SK-N-SH treated with all-trans-retinoic acid at 6 μM for 48 hours (cell line): ENCODE measurements at regions not wholly inside any gene's neighbourhood (a gene's known extent, or its start where the extent isn't known, plus 50 kb on each side); places are given as distances from the start of the nearest gene placed in this dataset.

Experiments
- POU6F1 ChIP-seq: fragments of 250-450 bp; sonication (Bioruptor Pico); IDR thresholded peaks from 2 replicates; pipeline ENCODE4 v1.8.0; 2021; ENCODE audit warnings: low read depth, mild to moderate bottlenecking, moderate library complexity, borderline replicate concordance
- RARB ChIP-seq: fragments of 250-450 bp; sonication (Bioruptor Pico); IDR thresholded peaks from 2 replicates; pipeline ENCODE4 v1.8.0; 2021; ENCODE audit warnings: mild to moderate bottlenecking, moderate library complexity
- ZFP3 ChIP-seq: fragments of 250-450 bp; sonication (Bioruptor Pico); IDR thresholded peaks from 2 replicates; pipeline ENCODE4 v1.5.0; 2020; ENCODE audit warnings: mild to moderate bottlenecking, moderate library complexity
- ZNF70 ChIP-seq: fragments of 450-650 bp; formaldehyde crosslinking; IDR thresholded peaks from 2 replicates; pipeline ENCODE4 v1.5.0; 2020; ENCODE audit warnings: mild to moderate bottlenecking, moderate library complexity
- TF ChIP-seq, protein P1 (sequence below): fragments of 250-450 bp; sonication (Bioruptor Pico); IDR thresholded peaks from 2 replicates; pipeline ENCODE4 v1.5.1; 2021; ENCODE audit warnings: mild to moderate bottlenecking, moderate library complexity
- TF ChIP-seq, protein P2 (sequence below): fragments of 250-450 bp; sonication (Bioruptor Pico); IDR thresholded peaks from 2 replicates; pipeline ENCODE4 v1.8.0; 2020; ENCODE audit warnings: mild to moderate bottlenecking, moderate library complexity, borderline replicate concordance
- TF ChIP-seq, protein P3 (sequence below): fragments of 250-450 bp; sonication (Bioruptor Pico); IDR thresholded peaks from 2 replicates; pipeline ENCODE4 v1.5.1; 2020; ENCODE audit warnings: low read depth, mild to moderate bottlenecking, moderate library complexity

GRCh38 chr9:30718483-30718882, 1666.0 kb upstream of the ACO1 start:
- TF ChIP-seq ZFP3 (CRISPR knock-in tag) = no peak
- TF ChIP-seq, protein P1, sequence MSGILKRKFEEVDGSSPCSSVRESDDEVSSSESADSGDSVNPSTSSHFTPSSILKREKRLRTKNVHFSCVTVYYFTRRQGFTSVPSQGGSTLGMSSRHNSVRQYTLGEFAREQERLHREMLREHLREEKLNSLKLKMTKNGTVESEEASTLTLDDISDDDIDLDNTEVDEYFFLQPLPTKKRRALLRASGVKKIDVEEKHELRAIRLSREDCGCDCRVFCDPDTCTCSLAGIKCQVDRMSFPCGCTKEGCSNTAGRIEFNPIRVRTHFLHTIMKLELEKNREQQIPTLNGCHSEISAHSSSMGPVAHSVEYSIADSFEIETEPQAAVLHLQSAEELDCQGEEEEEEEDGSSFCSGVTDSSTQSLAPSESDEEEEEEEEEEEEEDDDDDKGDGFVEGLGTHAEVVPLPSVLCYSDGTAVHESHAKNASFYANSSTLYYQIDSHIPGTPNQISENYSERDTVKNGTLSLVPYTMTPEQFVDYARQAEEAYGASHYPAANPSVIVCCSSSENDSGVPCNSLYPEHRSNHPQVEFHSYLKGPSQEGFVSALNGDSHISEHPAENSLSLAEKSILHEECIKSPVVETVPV (CRISPR knock-in tag) = no peak
- no peak for TF ChIP-seq RARB (CRISPR knock-in tag)
- TF ChIP-seq, protein P2, sequence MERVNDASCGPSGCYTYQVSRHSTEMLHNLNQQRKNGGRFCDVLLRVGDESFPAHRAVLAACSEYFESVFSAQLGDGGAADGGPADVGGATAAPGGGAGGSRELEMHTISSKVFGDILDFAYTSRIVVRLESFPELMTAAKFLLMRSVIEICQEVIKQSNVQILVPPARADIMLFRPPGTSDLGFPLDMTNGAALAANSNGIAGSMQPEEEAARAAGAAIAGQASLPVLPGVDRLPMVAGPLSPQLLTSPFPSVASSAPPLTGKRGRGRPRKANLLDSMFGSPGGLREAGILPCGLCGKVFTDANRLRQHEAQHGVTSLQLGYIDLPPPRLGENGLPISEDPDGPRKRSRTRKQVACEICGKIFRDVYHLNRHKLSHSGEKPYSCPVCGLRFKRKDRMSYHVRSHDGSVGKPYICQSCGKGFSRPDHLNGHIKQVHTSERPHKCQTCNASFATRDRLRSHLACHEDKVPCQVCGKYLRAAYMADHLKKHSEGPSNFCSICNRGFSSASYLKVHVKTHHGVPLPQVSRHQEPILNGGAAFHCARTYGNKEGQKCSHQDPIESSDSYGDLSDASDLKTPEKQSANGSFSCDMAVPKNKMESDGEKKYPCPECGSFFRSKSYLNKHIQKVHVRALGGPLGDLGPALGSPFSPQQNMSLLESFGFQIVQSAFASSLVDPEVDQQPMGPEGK (CRISPR knock-in tag) = no peak
- TF ChIP-seq, protein P3, sequence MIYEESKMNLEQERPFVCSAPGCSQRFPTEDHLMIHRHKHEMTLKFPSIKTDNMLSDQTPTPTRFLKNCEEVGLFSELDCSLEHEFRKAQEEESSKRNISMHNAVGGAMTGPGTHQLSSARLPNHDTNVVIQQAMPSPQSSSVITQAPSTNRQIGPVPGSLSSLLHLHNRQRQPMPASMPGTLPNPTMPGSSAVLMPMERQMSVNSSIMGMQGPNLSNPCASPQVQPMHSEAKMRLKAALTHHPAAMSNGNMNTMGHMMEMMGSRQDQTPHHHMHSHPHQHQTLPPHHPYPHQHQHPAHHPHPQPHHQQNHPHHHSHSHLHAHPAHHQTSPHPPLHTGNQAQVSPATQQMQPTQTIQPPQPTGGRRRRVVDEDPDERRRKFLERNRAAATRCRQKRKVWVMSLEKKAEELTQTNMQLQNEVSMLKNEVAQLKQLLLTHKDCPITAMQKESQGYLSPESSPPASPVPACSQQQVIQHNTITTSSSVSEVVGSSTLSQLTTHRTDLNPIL (CRISPR knock-in tag) = no peak
- no peak for TF ChIP-seq ZNF70
- no peak for TF ChIP-seq POU6F1 (CRISPR knock-in tag)
